ENCODE measurements at regions not wholly inside any gene's neighbourhood (a gene's known extent, or its start where the extent isn't known, plus 50 kb on each side); places are given as distances from the start of the nearest gene placed in this dataset.

- in situ Hi-C loops (cut with HindIII; ENCODE audit: low sequenced_read_pairs), result no loop called here
- peak; percentile 71 for DNase-seq (ENCODE audit: low read depth)
- H3K4me3 ChIP-seq (ENCODE audit: low read depth, low read length), result no peak overlapping the region
- TF ChIP-seq, protein P1, sequence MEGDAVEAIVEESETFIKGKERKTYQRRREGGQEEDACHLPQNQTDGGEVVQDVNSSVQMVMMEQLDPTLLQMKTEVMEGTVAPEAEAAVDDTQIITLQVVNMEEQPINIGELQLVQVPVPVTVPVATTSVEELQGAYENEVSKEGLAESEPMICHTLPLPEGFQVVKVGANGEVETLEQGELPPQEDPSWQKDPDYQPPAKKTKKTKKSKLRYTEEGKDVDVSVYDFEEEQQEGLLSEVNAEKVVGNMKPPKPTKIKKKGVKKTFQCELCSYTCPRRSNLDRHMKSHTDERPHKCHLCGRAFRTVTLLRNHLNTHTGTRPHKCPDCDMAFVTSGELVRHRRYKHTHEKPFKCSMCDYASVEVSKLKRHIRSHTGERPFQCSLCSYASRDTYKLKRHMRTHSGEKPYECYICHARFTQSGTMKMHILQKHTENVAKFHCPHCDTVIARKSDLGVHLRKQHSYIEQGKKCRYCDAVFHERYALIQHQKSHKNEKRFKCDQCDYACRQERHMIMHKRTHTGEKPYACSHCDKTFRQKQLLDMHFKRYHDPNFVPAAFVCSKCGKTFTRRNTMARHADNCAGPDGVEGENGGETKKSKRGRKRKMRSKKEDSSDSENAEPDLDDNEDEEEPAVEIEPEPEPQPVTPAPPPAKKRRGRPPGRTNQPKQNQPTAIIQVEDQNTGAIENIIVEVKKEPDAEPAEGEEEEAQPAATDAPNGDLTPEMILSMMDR (IDR thresholded peaks at IDR 0.05; ENCODE audit: low read depth, low read length, missing control alignments), result no peak
Observed at GRCh38 chr2:19038071-19039015, 320.1 kb downstream of the OSR1 start.

DNA sequence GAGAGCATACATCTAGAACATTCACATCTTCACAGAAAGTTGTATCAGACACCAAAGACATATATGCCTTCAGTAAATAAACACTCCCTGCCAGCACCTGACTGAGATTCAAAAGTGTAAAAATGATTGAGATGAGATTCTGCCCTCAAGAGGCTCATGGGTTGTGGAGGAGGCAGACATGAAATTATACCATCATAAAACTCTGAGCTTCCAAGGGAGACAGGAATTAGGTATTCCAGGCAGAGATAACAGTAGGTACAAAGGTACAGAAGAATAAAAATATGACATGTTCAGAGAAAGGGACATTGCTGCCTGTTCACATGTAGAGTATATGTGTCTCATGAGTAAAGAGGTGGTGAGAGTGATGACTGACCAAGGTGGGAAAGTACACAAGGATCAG lies 322.3 kb downstream of the OSR1 start:
- no peak for DNase-seq (ENCODE audit: low read depth)
- TF ChIP-seq, protein P1 (IDR thresholded peaks at IDR 0.05; ENCODE audit: low read depth, low read length, missing control alignments), result no peak
- no peak overlapping the region for H3K4me3 ChIP-seq (ENCODE audit: low read depth, low read length)
- in situ Hi-C loops (cut with HindIII; ENCODE audit: low sequenced_read_pairs), result no loop called here

GRCh38 chr2:19035238-19035637 lies 323.2 kb downstream of the OSR1 start:
- in situ Hi-C loops (cut with HindIII; ENCODE audit: low sequenced_read_pairs), result no loop called here
- DNase-seq (ENCODE audit: low read depth), result peak; percentile 60
- no peak overlapping the region for H3K4me3 ChIP-seq (ENCODE audit: low read depth, low read length)
- TF ChIP-seq, protein P1 (IDR thresholded peaks at IDR 0.05; ENCODE audit: low read depth, low read length, missing control alignments), result no peak

DNA sequence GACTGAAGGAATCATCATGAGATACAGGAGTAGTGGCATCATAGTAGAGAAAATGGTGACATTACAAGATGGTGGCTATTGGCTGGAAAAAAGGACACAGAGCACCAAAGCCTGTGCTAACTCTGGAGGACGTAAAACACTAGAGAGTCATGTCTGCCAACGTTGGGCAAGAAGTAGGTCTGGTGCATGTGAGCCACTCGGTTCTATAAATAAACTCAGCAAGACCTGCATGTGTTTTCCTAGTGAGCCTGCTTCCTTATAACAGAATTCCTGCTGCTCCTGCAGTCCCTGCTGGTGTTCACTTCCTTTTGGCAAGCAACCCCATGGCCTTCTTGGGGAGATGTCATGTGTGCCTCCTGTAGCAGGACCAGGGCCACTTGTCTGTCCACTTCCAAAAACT lies 325.2 kb downstream of the OSR1 start:
- no peak overlapping the region for H3K4me3 ChIP-seq (ENCODE audit: low read depth, low read length)
- in situ Hi-C loops (cut with HindIII; ENCODE audit: low sequenced_read_pairs), result no loop called here
- no peak for DNase-seq (ENCODE audit: low read depth)
- TF ChIP-seq, protein P1 (IDR thresholded peaks at IDR 0.05; ENCODE audit: low read depth, low read length, missing control alignments), result no peak

DNA sequence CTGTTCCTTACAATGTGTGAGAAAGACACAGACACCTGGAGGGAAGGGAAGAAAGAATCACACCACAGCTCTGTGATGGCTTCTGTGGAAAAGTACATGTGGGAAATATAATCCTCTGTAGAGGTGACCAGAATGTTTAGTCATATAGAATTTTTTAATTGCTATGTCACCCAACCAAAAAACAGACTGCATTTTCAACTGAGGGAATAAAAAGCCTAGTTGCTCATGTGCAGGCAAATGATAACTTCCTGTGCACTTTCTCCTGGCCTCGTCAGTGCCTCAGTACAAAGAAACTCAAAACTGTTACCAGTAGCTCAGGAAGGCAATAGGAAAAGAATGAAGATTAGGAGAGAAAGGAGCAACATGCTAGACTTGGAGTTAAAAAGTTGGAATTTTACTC lies 326.8 kb downstream of the OSR1 start:
- TF ChIP-seq, protein P1 (IDR thresholded peaks at IDR 0.05; ENCODE audit: low read depth, low read length, missing control alignments), result no peak
- H3K4me3 ChIP-seq (ENCODE audit: low read depth, low read length), result no peak overlapping the region
- in situ Hi-C loops (cut with HindIII; ENCODE audit: low sequenced_read_pairs), result no loop called here
- DNase-seq (ENCODE audit: low read depth), result no peak

DNA sequence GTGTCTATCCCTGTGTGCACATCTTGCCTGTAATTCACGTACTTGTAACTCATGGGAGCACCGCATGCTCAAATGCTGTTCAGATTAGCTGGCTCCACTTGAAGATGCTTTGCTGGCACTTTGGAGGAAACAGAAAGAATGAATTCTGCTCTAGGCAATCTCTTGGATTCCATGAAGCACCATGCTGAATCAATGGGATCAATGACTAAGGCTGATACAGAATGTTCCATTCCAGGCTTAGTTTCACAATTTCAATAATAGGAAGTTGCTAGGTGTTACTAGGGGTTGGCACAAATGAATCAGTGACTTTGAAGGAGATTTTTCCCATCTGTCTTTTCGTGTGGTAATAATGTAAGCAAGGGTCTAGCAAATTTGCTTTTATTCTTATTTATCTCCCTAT lies 328.8 kb downstream of the OSR1 start:
- TF ChIP-seq, protein P1 (IDR thresholded peaks at IDR 0.05; ENCODE audit: low read depth, low read length, missing control alignments), result no peak
- no peak overlapping the region for H3K4me3 ChIP-seq (ENCODE audit: low read depth, low read length)
- in situ Hi-C loops (cut with HindIII; ENCODE audit: low sequenced_read_pairs), result no loop called here
- no peak for DNase-seq (ENCODE audit: low read depth)

Measured in astrocyte of the cerebellum (primary cell).